ENCODE measurements at regions not wholly inside any gene's neighbourhood (a gene's known extent, or its start where the extent isn't known, plus 50 kb on each side); places are given as distances from the start of the nearest gene placed in this dataset.

GRCh38 chr9:116003397-116003796 lies 150.2 kb upstream of the PAPPA start:
- dilution Hi-C loops (cut with MboI; ENCODE audit: extremely low pct_ligation_motif_present, low sequenced_read_pairs) = no loop called here
- Histone ChIP-seq H4K20me1 (ENCODE audit: control insufficient read depth, extremely low read depth, insufficient read depth, low read length) (no peaks in the 10 kb centered on the region), H3K79me2 (ENCODE audit: control insufficient read depth, insufficient read depth, low read length) (no peaks in the 10 kb centered on the region), H3K27me3 (ENCODE audit: control insufficient read depth, extremely low read depth, insufficient read depth, low read length) (no peaks in the 10 kb centered on the region), H3K4me3 (ENCODE audit: control insufficient read depth in 2 of 3, extremely low read depth in 1 of 3, insufficient read depth in 2 of 3, low read depth in 1 of 3, low read length in 3 of 3) (no peak overlapping the region), H3K4me1 (ENCODE audit: control insufficient read depth, extremely low read depth, insufficient read depth, low read length) (peaks cover 5% of the 10 kb centered on the region), H2AFZ (ENCODE audit: control insufficient read depth, low read length) (no peak overlapping the region), H3K9me3 (ENCODE audit: control insufficient read depth, low read depth, low read length) (no peaks in the 10 kb centered on the region), H3K9ac (ENCODE audit: control insufficient read depth, extremely low read depth, insufficient read depth, low read length) (no peak overlapping the region), H3K27ac (ENCODE audit: control insufficient read depth, insufficient read depth, low read length) (no peak overlapping the region), H3K4me2 (ENCODE audit: control insufficient read depth, extremely low read depth, insufficient read depth, low read depth, low read length) (no peak overlapping the region), H3K36me3 (ENCODE audit: control insufficient read depth in 2 of 2, extremely low read depth in 1 of 2, insufficient read depth in 2 of 2, low read length in 2 of 2) (no peaks in the 10 kb centered on the region), H3K9me1 (ENCODE audit: control insufficient read depth, extremely low read depth, insufficient read depth, low read length) (no peaks in the 10 kb centered on the region)
- TF ChIP-seq, protein P1, sequence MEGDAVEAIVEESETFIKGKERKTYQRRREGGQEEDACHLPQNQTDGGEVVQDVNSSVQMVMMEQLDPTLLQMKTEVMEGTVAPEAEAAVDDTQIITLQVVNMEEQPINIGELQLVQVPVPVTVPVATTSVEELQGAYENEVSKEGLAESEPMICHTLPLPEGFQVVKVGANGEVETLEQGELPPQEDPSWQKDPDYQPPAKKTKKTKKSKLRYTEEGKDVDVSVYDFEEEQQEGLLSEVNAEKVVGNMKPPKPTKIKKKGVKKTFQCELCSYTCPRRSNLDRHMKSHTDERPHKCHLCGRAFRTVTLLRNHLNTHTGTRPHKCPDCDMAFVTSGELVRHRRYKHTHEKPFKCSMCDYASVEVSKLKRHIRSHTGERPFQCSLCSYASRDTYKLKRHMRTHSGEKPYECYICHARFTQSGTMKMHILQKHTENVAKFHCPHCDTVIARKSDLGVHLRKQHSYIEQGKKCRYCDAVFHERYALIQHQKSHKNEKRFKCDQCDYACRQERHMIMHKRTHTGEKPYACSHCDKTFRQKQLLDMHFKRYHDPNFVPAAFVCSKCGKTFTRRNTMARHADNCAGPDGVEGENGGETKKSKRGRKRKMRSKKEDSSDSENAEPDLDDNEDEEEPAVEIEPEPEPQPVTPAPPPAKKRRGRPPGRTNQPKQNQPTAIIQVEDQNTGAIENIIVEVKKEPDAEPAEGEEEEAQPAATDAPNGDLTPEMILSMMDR (optimal IDR thresholded peaks at IDR 0.05 in 1 of 3, IDR thresholded peaks at IDR 0.05 in 1 of 3, conservative IDR thresholded peaks at IDR 0.05 in 1 of 3; ENCODE audit: extremely low read depth in 1 of 3, insufficient read depth in 2 of 3, low read length in 3 of 3) = no peak
- no peak for TF ChIP-seq EZH2 (IDR thresholded peaks at IDR 0.05; ENCODE audit: low read length)
- FAIRE-seq (no peak), DNase-seq (ENCODE audit: low read depth, low spot score) (no peak)

- DNase-seq (ENCODE audit: low read depth, low spot score) (no peak), FAIRE-seq (peak; percentile 17)
- Histone ChIP-seq H3K4me3 (ENCODE audit: control insufficient read depth in 2 of 3, extremely low read depth in 1 of 3, insufficient read depth in 2 of 3, low read depth in 1 of 3, low read length in 3 of 3) (no peak overlapping the region), H3K36me3 (ENCODE audit: control insufficient read depth in 2 of 2, extremely low read depth in 1 of 2, insufficient read depth in 2 of 2, low read length in 2 of 2) (no peaks in the 10 kb centered on the region), H3K4me2 (ENCODE audit: control insufficient read depth, extremely low read depth, insufficient read depth, low read depth, low read length) (no peak overlapping the region), H3K27me3 (ENCODE audit: control insufficient read depth, extremely low read depth, insufficient read depth, low read length) (no peaks in the 10 kb centered on the region), H3K4me1 (ENCODE audit: control insufficient read depth, extremely low read depth, insufficient read depth, low read length) (peaks cover 5% of the 10 kb centered on the region), H3K9me3 (ENCODE audit: control insufficient read depth, low read depth, low read length) (no peaks in the 10 kb centered on the region), H3K27ac (ENCODE audit: control insufficient read depth, insufficient read depth, low read length) (no peak overlapping the region), H2AFZ (ENCODE audit: control insufficient read depth, low read length) (no peak overlapping the region), H3K9me1 (ENCODE audit: control insufficient read depth, extremely low read depth, insufficient read depth, low read length) (no peaks in the 10 kb centered on the region), H3K79me2 (ENCODE audit: control insufficient read depth, insufficient read depth, low read length) (no peaks in the 10 kb centered on the region), H3K9ac (ENCODE audit: control insufficient read depth, extremely low read depth, insufficient read depth, low read length) (no peak overlapping the region), H4K20me1 (ENCODE audit: control insufficient read depth, extremely low read depth, insufficient read depth, low read length) (no peaks in the 10 kb centered on the region)
- TF ChIP-seq, protein P1 (optimal IDR thresholded peaks at IDR 0.05 in 1 of 3, IDR thresholded peaks at IDR 0.05 in 1 of 3, conservative IDR thresholded peaks at IDR 0.05 in 1 of 3; ENCODE audit: extremely low read depth in 1 of 3, insufficient read depth in 2 of 3, low read length in 3 of 3) = no peak
- TF ChIP-seq EZH2 (IDR thresholded peaks at IDR 0.05; ENCODE audit: low read length) = no peak
- dilution Hi-C loops (cut with MboI; ENCODE audit: extremely low pct_ligation_motif_present, low sequenced_read_pairs) = no loop called here
Observed at GRCh38 chr9:116005205-116005604, 148.4 kb upstream of the PAPPA start.
